C1 segment of cervical spinal cord (tissue), 14 donors: ENCODE measurements at regions not wholly inside any gene's neighbourhood (a gene's known extent, or its start where the extent isn't known, plus 50 kb on each side); places are given as distances from the start of the nearest gene placed in this dataset.
"Not testable (repeated sequence)": the region's sequence is repeated elsewhere in the genome, so short reads cannot be mapped to it uniquely, and the experiment has no call there.

ENCODE experiments used
- DNase-seq, 14 donors: peaks; one replicate each; lab custom pipeline; 2025; lab: John Stamatoyannopoulos, UW

- DNase-seq, result no peak
These were observed 164.3 kb upstream of the ST8SIA4 start for GRCh38 chr5:101067429-101067828.

- no peak for DNase-seq
These were observed 159.8 kb upstream of the ST8SIA4 start for GRCh38 chr5:101062902-101063301.

GRCh38 chr5:101047181-101047580 lies 144.1 kb upstream of the ST8SIA4 start:
- no peak for DNase-seq

- no peak for DNase-seq
These were observed 142.6 kb upstream of the ST8SIA4 start for GRCh38 chr5:101045689-101046088.

- DNase-seq, result not testable (repeated sequence)
These were observed 136.9 kb upstream of the ST8SIA4 start for GRCh38 chr5:101040002-101040401.

GRCh38 chr5:101036778-101037177 lies 133.7 kb upstream of the ST8SIA4 start:
- DNase-seq, result no peak

- no peak for DNase-seq
These were observed 132.3 kb upstream of the ST8SIA4 start for GRCh38 chr5:101035425-101035824.

- DNase-seq, result no peak
These were observed 121.2 kb upstream of the ST8SIA4 start for GRCh38 chr5:101024299-101024698.

- DNase-seq, result no peak
These were observed 115.2 kb upstream of the ST8SIA4 start for GRCh38 chr5:101018299-101018698.

- DNase-seq, result no peak
These were observed 109.8 kb upstream of the ST8SIA4 start for GRCh38 chr5:101012880-101013279.

- no peak for DNase-seq
These were observed 106.9 kb upstream of the ST8SIA4 start for GRCh38 chr5:101009758-101010519.

- DNase-seq, result no peak
These were observed 89.3 kb upstream of the ST8SIA4 start for GRCh38 chr5:100992354-100992753.

- not testable (repeated sequence) for DNase-seq
These were observed 80.5 kb upstream of the ST8SIA4 start for GRCh38 chr5:100983601-100984000.

- DNase-seq, result no peak
These were observed 71.0 kb upstream of the ST8SIA4 start for GRCh38 chr5:100974082-100974481.

- no peak for DNase-seq
These were observed 67.7 kb upstream of the ST8SIA4 start for GRCh38 chr5:100970646-100971255.

- no peak for DNase-seq
These were observed 62.2 kb upstream of the ST8SIA4 start for GRCh38 chr5:100965291-100965690.
